Skin of body (tissue), 2 donors: ENCODE measurements at regions not wholly inside any gene's neighbourhood (a gene's known extent, or its start where the extent isn't known, plus 50 kb on each side); places are given as distances from the start of the nearest gene placed in this dataset. TPM values are rescaled to one million over a fixed set of nuclear protein-coding genes. Genes with fewer than 3 reads are reported as not detected.

Experiments
- DNase-seq: peaks from one replicate; lab custom pipeline; 2025; lab: John Stamatoyannopoulos, UW
- small RNA-seq: library from RNA; depleted of rRNA; stranded (forward); fragments of <200 nt; gene quantifications from one replicate; pipeline ENCODE3, GENCODE V24; 2014; ENCODE audit warnings: low replicate concordance

GRCh38 chr13:31684466-31684865 lies 54.9 kb upstream of the RXFP2 start:
- no peak for DNase-seq

GRCh38 chr13:31686670-31687425 lies 52.5 kb upstream of the RXFP2 start:
- DNase-seq, result peak; percentile 57

Small RNA genes in the stretch of these regions (small RNA-seq; reads per million reads assigned to genes)
- not detected for gene AL161616.1
